HCT116 (cell line): ENCODE measurements at regions not wholly inside any gene's neighbourhood (a gene's known extent, or its start where the extent isn't known, plus 50 kb on each side); places are given as distances from the start of the nearest gene placed in this dataset.

Source experiments
- ATAC-seq: fragments of 200-7000 bp; cut with Tn5 transposase; 2 replicates; pipeline ENCODE4 v1.9.1; 2020; ENCODE audit warnings: mild to moderate bottlenecking, moderate library complexity
- BruUV-seq: library from RNA; stranded (reverse); fragments of 400-500 nt; replicated peaks from 2 replicates; lab custom pipeline; 2021; lab: Mats Ljungman, UMichigan
- CTCF ChIA-PET: fragments of 300-600 bp; sonication (Branson Sonifier 250); formaldehyde crosslinking; loops from one replicate; lab custom pipeline; 2021; ENCODE audit warnings: antibody characterized with exemption; lab: Charles Lee
- POLR2A ChIA-PET: fragments of 300-600, 350-600 bp; sonication (Branson Sonifier 250); formaldehyde crosslinking; loops from one replicate; lab custom pipeline; 2021; ENCODE audit warnings: antibody characterized with exemption; lab: Charles Lee
- RAD21 ChIA-PET, 2 experiments: fragments of 300-600 bp; sonication (Branson Sonifier 250); formaldehyde crosslinking; loops; one replicate each; lab custom pipeline; 2023; ENCODE audit warnings: low total read pairs in 2 of 2; ENCODE audit not compliant: uncharacterized antibody in 2 of 2, unreplicated experiment in 2 of 2, low non-redundant PET in 1 of 2; lab: Charles Lee
- DNase-seq: peaks from one replicate; pipeline ENCODE4 v3.0.0-alpha.2; 2010; ENCODE audit warnings: low read depth, low spot score
- H2AFZ ChIP-seq: fragments of 200-600 bp; shearing (Covaris generic), sonication (generic); 2 replicates; pipeline ENCODE4 v1.6.1; 2017; ENCODE audit warnings: low read depth, mixed run types, mixed read lengths, antibody characterized with exemption, low read length; ENCODE audit not compliant: poor library complexity, severe bottlenecking
- H3K27ac ChIP-seq: 2 replicates; pipeline ENCODE4 v1.5.1; 2012; ENCODE audit warnings: low read depth, low read length
- H3K27me3 ChIP-seq: fragments of 200-600 bp; sonication (generic); 2 replicates; pipeline ENCODE4 v1.6.1; 2016; ENCODE audit warnings: mixed run types, low read length, mixed read lengths; ENCODE audit not compliant: insufficient read depth
- H3K36me3 ChIP-seq, 2 experiments: fragments of 200-500 bp in 1 of 2; fragments of 200-600 bp in 1 of 2; sonication (Bioruptor generic) in 1 of 2; sonication (generic) in 1 of 2; 2 replicates each; pipeline versions ENCODE4 v1.5.1 to v1.6.1; 2014 to 2016; ENCODE audit warnings: low read length in 2 of 2, inconsistent platforms in 1 of 2, mixed read lengths in 1 of 2, mixed run types in 1 of 2; ENCODE audit not compliant: insufficient read depth in 2 of 2, control insufficient read depth in 1 of 2
- H3K4me1 ChIP-seq, 2 experiments: fragments of 200-600 bp in 1 of 2; sonication (generic) in 1 of 2; 2 replicates each; pipeline versions ENCODE4 v1.5.1 to v1.6.1; 2012 to 2017; ENCODE audit warnings: low read length in 2 of 2, inconsistent platforms in 1 of 2, mild to moderate bottlenecking in 1 of 2, mixed read lengths in 1 of 2, mixed run types in 1 of 2, moderate library complexity in 1 of 2; ENCODE audit not compliant: insufficient read depth in 2 of 2, control insufficient read depth in 1 of 2
- H3K4me2 ChIP-seq: fragments of 200-600 bp; sonication (generic); 2 replicates; pipeline ENCODE4 v1.6.1; 2017; ENCODE audit warnings: mixed run types, low read length, mixed read lengths
- H3K4me3 ChIP-seq, 2 experiments: fragments of 200-600 bp in 1 of 2; sonication (generic) in 1 of 2; replicated peaks in 1 of 2; 2 replicates each; pipeline ENCODE4 v1.5.1; 2011 to 2016; ENCODE audit warnings: low read length in 2 of 2, control low read depth in 1 of 2, low read depth in 1 of 2, mild to moderate bottlenecking in 1 of 2, mixed read lengths in 1 of 2, mixed run types in 1 of 2
- H3K79me2 ChIP-seq: fragments of 200-600 bp; sonication (generic); 2 replicates; pipeline ENCODE4 v1.6.1; 2017; ENCODE audit warnings: mild to moderate bottlenecking, mixed run types, low read length, moderate library complexity, mixed read lengths; ENCODE audit not compliant: insufficient read depth
- H3K9ac ChIP-seq: fragments of 200-600 bp; sonication (generic); 2 replicates; pipeline ENCODE4 v1.6.1; 2016; ENCODE audit warnings: low read length, mixed read lengths
- H3K9me2 ChIP-seq: fragments of 200-600 bp; sonication (generic), shearing (Covaris generic); 2 replicates; pipeline ENCODE4 v1.6.1; 2017; ENCODE audit warnings: mixed run types, mild to moderate bottlenecking, moderate library complexity; ENCODE audit not compliant: insufficient read depth
- H3K9me3 ChIP-seq, 2 experiments: fragments of 200-500 bp in 1 of 2; fragments of 200-600 bp in 1 of 2; sonication (Bioruptor generic) in 1 of 2; sonication (generic) in 1 of 2; 2 replicates each; pipeline ENCODE4 v1.6.1; 2014 to 2017; ENCODE audit warnings: low read length in 2 of 2, mixed read lengths in 2 of 2, inconsistent platforms in 1 of 2, low read depth in 1 of 2, mild to moderate bottlenecking in 1 of 2, mixed run types in 1 of 2, moderate library complexity in 1 of 2; ENCODE audit not compliant: control insufficient read depth in 1 of 2, insufficient read depth in 1 of 2
- H4K20me1 ChIP-seq: fragments of 200-600 bp; sonication (generic), shearing (Covaris generic); 2 replicates; pipeline ENCODE4 v1.6.1; 2017; ENCODE audit warnings: mixed run types, mild to moderate bottlenecking, moderate library complexity; ENCODE audit not compliant: insufficient read depth
- ATF3 ChIP-seq: IDR thresholded peaks from 2 replicates; pipeline ENCODE4 v1.6.1; 2012
- CEBPB ChIP-seq: IDR thresholded peaks from 2 replicates; pipeline ENCODE4 v1.6.1; 2012; ENCODE audit warnings: low read depth
- CTCF ChIP-seq, 3 experiments: fragments of 200-600 bp in 1 of 3; sonication (generic) in 1 of 3; IDR thresholded peaks in 2 of 3; conservative IDR thresholded peaks in 1 of 3; 2 replicates each; pipeline ENCODE4 v1.5.1; 2012 to 2017; ENCODE audit warnings: low read depth in 2 of 3, low read length in 2 of 3, antibody characterized with exemption in 1 of 3, borderline replicate concordance in 1 of 3, control low read depth in 1 of 3, mild to moderate bottlenecking in 1 of 3, mixed read lengths in 1 of 3, mixed run types in 1 of 3, moderate library complexity in 1 of 3; ENCODE audit not compliant: insufficient read depth in 1 of 3
- EGR1 ChIP-seq: IDR thresholded peaks from 2 replicates; pipeline ENCODE4 v1.6.1; 2012; ENCODE audit warnings: low read depth
- ELF1 ChIP-seq: IDR thresholded peaks from 2 replicates; pipeline ENCODE4 v1.6.1; 2012; ENCODE audit warnings: low read depth, borderline replicate concordance
- EZH2 ChIP-seq: fragments of 200-600 bp; sonication (generic); IDR thresholded peaks from 2 replicates; pipeline ENCODE4 v1.6.1; 2017; ENCODE audit warnings: antibody characterized with exemption, mixed run types
- FOSL1 ChIP-seq: IDR thresholded peaks from 2 replicates; pipeline ENCODE4 v1.6.1; 2012; ENCODE audit warnings: low read depth
- MAX ChIP-seq: IDR thresholded peaks from 2 replicates; pipeline ENCODE4 v1.6.1; 2012
- POLR2A ChIP-seq: IDR thresholded peaks from 2 replicates; pipeline ENCODE4 v1.7.0; 2011; ENCODE audit warnings: borderline replicate concordance; ENCODE audit not compliant: insufficient read depth, insufficient read length; ENCODE audit errors: extremely low read depth
- POLR2AphosphoS5 ChIP-seq: IDR thresholded peaks from 2 replicates; pipeline ENCODE4 v1.6.1; 2011; ENCODE audit warnings: mild to moderate bottlenecking, low read depth, low read length, moderate library complexity
- RAD21 ChIP-seq: IDR thresholded peaks from 2 replicates; pipeline ENCODE4 v1.6.1; 2012; ENCODE audit warnings: low read depth, mild to moderate bottlenecking
- SP1 ChIP-seq: IDR thresholded peaks from 2 replicates; pipeline ENCODE4 v1.6.1; 2012; ENCODE audit warnings: low read depth
- SRF ChIP-seq: IDR thresholded peaks from 2 replicates; pipeline ENCODE4 v1.6.1; 2012; ENCODE audit warnings: low read depth
- TCF7L2 ChIP-seq: IDR thresholded peaks from 2 replicates; pipeline ENCODE4 v1.7.0; 2011; ENCODE audit warnings: borderline replicate concordance, inconsistent platforms; ENCODE audit not compliant: insufficient read depth, insufficient read length; ENCODE audit errors: extremely low read depth
- YY1 ChIP-seq: IDR thresholded peaks from 2 replicates; pipeline ENCODE4 v1.6.1; 2011; ENCODE audit warnings: low read length, low read depth, moderate library complexity, mild to moderate bottlenecking; ENCODE audit not compliant: insufficient replicate concordance; ENCODE audit errors: extremely low read depth
- ZBTB33 ChIP-seq: IDR thresholded peaks from 2 replicates; pipeline ENCODE4 v1.6.1; 2011; ENCODE audit warnings: mild to moderate bottlenecking, low read length, moderate library complexity; ENCODE audit not compliant: insufficient replicate concordance; ENCODE audit errors: extremely low read depth
- ZFX ChIP-seq: fragments of 450-650 bp; IDR thresholded peaks from 2 replicates; pipeline ENCODE4 v1.6.1; 2017
- ZNF274 ChIP-seq: fragments of 200-500 bp; sonication (Bioruptor generic); IDR thresholded peaks from 2 replicates; pipeline ENCODE4 v1.6.1; 2014; ENCODE audit warnings: mild to moderate bottlenecking, low read depth, low read length, inconsistent platforms
- intact Hi-C: fragments of 100-400 bp; cut with micrococcal nuclease; formaldehyde crosslinking; loops from 2 replicates; pipeline ENCODE4 v1.10.0; 2022

GRCh38 chr4:131207589-131207988 is 1941.5 kb upstream of the PCDH10 start:
- H3K36me3 ChIP-seq: no peaks in the 10 kb centered on the region
- no peaks in the 10 kb centered on the region for H3K79me2 ChIP-seq
- DNase-seq (no peak), ATAC-seq (no peak)
- no peak overlapping the region for H2AFZ ChIP-seq
- ChIA-PET RAD21 (no interaction called here), CTCF (no interaction called here), POLR2A (no interaction called here)
- no peak overlapping the region for H3K4me3 ChIP-seq
- TF ChIP-seq POLR2AphosphoS5: no peak
- TF ChIP-seq ELF1: no peak
- no peak for TF ChIP-seq TCF7L2
- no peak for TF ChIP-seq ATF3
- TF ChIP-seq YY1: no peak
- H3K9me3 ChIP-seq: no peaks in the 10 kb centered on the region
- no TSS peak for BruUV-seq
- no peak overlapping the region for H3K9ac ChIP-seq
- no peaks in the 10 kb centered on the region for H3K27me3 ChIP-seq
- no peaks in the 10 kb centered on the region for H3K9me2 ChIP-seq
- intact Hi-C loops: no loop called here
- H3K27ac ChIP-seq: no peak overlapping the region
- H3K4me2 ChIP-seq: no peak overlapping the region
- no peaks in the 10 kb centered on the region for H3K4me1 ChIP-seq
- no peaks in the 10 kb centered on the region for H4K20me1 ChIP-seq

- no peaks in the 10 kb centered on the region for H3K4me1 ChIP-seq
- TF ChIP-seq CTCF (IDR thresholded peaks at IDR 0.05 in 2 of 3, conservative IDR thresholded peaks at IDR 0.05 in 1 of 3; ENCODE audit: borderline replicate concordance in 1 of 3, insufficient read depth in 1 of 3, low read depth in 2 of 3, low read length in 2 of 3) (no peak), POLR2A (no peak), ZFX (no peak), MAX (no peak), FOSL1 (no peak), CEBPB (no peak), YY1 (no peak), ZBTB33 (no peak), EZH2 (no peak), ZNF274 (no peak), SRF (no peak), EGR1 (no peak), SP1 (no peak), RAD21 (no peak)
- no peak for ATAC-seq
- H3K9me3 ChIP-seq: no peaks in the 10 kb centered on the region
- H4K20me1 ChIP-seq: no peaks in the 10 kb centered on the region
- no peaks in the 10 kb centered on the region for H3K27me3 ChIP-seq
- H3K4me2 ChIP-seq: no peak overlapping the region
- no peak for DNase-seq
- intact Hi-C loops: no loop called here
- CTCF ChIA-PET: no interaction called here
- no peaks in the 10 kb centered on the region for H3K9me2 ChIP-seq
- H3K79me2 ChIP-seq: no peaks in the 10 kb centered on the region
- RAD21 ChIA-PET: no interaction called here
- no peak overlapping the region for H3K27ac ChIP-seq
- H3K36me3 ChIP-seq: no peaks in the 10 kb centered on the region
- no peak overlapping the region for H3K4me3 ChIP-seq
- no TSS peak for BruUV-seq
- no peak overlapping the region for H2AFZ ChIP-seq
- POLR2A ChIA-PET: no interaction called here
- H3K9ac ChIP-seq: no peak overlapping the region
Observed at GRCh38 chr4:131248314-131248713, 1900.8 kb upstream of the PCDH10 start.
